Neural cell (in vitro differentiated cells): ENCODE measurements at regions not wholly inside any gene's neighbourhood (a gene's known extent, or its start where the extent isn't known, plus 50 kb on each side); places are given as distances from the start of the nearest gene placed in this dataset.

Experiments used
- EP300 ChIP-seq: fragments of 450-650 bp; conservative IDR thresholded peaks from 2 replicates; pipeline ENCODE4 v1.6.1; 2014; ENCODE audit warnings: antibody characterized with exemption, mild to moderate bottlenecking, moderate library complexity; ENCODE audit not compliant: poor library complexity, severe bottlenecking
- EZH2 ChIP-seq: fragments of 200-600, 300-800 bp; shearing (Covaris generic), sonication (generic); IDR thresholded peaks from 2 replicates; pipeline ENCODE4 v1.6.1; 2014; ENCODE audit warnings: antibody characterized with exemption, low read length, borderline replicate concordance, mild to moderate bottlenecking; ENCODE audit not compliant: insufficient read depth, poor library complexity, severe bottlenecking
- MXI1 ChIP-seq: fragments of 450-650 bp; conservative IDR thresholded peaks from 2 replicates; pipeline ENCODE4 v1.6.1; 2014; ENCODE audit warnings: antibody characterized with exemption, mild to moderate bottlenecking; ENCODE audit not compliant: poor library complexity, severe bottlenecking
- POLR2AphosphoS5 ChIP-seq: IDR thresholded peaks from 2 replicates; pipeline ENCODE4 v1.6.1; 2012
- RAD21 ChIP-seq: fragments of 450-650 bp; conservative IDR thresholded peaks from 2 replicates; pipeline ENCODE4 v1.6.1; 2014; ENCODE audit warnings: antibody characterized with exemption, mild to moderate bottlenecking, moderate library complexity
- REST ChIP-seq: IDR thresholded peaks from 2 replicates; pipeline ENCODE4 v1.6.1; 2012; ENCODE audit warnings: borderline replicate concordance
- SMC3 ChIP-seq: fragments of 450-650 bp; conservative IDR thresholded peaks from 2 replicates; pipeline ENCODE4 v1.6.1; 2014; ENCODE audit warnings: antibody characterized with exemption, mild to moderate bottlenecking, moderate library complexity; ENCODE audit not compliant: poor library complexity
- TAF1 ChIP-seq: IDR thresholded peaks from 2 replicates; pipeline ENCODE4 v1.6.1; 2012; ENCODE audit warnings: low read depth
- TF ChIP-seq, protein P1 (sequence below): fragments of 450-650 bp; IDR thresholded peaks from 2 replicates; pipeline ENCODE4 v1.5.1; 2014; ENCODE audit warnings: antibody characterized with exemption, mild to moderate bottlenecking, moderate library complexity; ENCODE audit not compliant: poor library complexity, severe bottlenecking

GRCh38 chr4:67291644-67292043 lies 253.7 kb downstream of the CENPC start:
- TF ChIP-seq, protein P1, sequence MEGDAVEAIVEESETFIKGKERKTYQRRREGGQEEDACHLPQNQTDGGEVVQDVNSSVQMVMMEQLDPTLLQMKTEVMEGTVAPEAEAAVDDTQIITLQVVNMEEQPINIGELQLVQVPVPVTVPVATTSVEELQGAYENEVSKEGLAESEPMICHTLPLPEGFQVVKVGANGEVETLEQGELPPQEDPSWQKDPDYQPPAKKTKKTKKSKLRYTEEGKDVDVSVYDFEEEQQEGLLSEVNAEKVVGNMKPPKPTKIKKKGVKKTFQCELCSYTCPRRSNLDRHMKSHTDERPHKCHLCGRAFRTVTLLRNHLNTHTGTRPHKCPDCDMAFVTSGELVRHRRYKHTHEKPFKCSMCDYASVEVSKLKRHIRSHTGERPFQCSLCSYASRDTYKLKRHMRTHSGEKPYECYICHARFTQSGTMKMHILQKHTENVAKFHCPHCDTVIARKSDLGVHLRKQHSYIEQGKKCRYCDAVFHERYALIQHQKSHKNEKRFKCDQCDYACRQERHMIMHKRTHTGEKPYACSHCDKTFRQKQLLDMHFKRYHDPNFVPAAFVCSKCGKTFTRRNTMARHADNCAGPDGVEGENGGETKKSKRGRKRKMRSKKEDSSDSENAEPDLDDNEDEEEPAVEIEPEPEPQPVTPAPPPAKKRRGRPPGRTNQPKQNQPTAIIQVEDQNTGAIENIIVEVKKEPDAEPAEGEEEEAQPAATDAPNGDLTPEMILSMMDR, result no peak
- TF ChIP-seq REST, result no peak
- no peak for TF ChIP-seq RAD21
- TF ChIP-seq POLR2AphosphoS5, result no peak
- TF ChIP-seq EP300, result no peak
- TF ChIP-seq EZH2, result no peak
- no peak for TF ChIP-seq MXI1
- no peak for TF ChIP-seq SMC3
- no peak for TF ChIP-seq TAF1
